Parathyroid adenoma (tissue), 2 donors: ENCODE measurements at regions not wholly inside any gene's neighbourhood (a gene's known extent, or its start where the extent isn't known, plus 50 kb on each side); places are given as distances from the start of the nearest gene placed in this dataset.

Experiments used
- H2AFZ ChIP-seq: fragments of 300-600 bp; sonication (generic); one replicate; pipeline ENCODE4 v1.7.0; 2017; ENCODE audit warnings: antibody characterized with exemption, mild to moderate bottlenecking
- H3K27ac ChIP-seq: fragments of 300-600 bp; sonication (generic); one replicate; pipeline ENCODE4 v1.7.0; 2017
- H3K27me3 ChIP-seq: fragments of 300-600 bp; sonication (generic); one replicate; pipeline ENCODE4 v1.7.0; 2017; ENCODE audit warnings: low read length; ENCODE audit not compliant: control insufficient read depth, insufficient read depth
- H3K36me3 ChIP-seq: fragments of 300-600 bp; sonication (generic); one replicate; pipeline ENCODE4 v1.7.0; 2017; ENCODE audit warnings: low read length; ENCODE audit not compliant: control insufficient read depth, insufficient read depth
- H3K4me1 ChIP-seq: fragments of 300-600 bp; sonication (generic); one replicate; pipeline ENCODE4 v1.7.0; 2017; ENCODE audit warnings: control low read depth
- H3K4me2 ChIP-seq: fragments of 300-600 bp; sonication (generic); one replicate; pipeline ENCODE4 v1.7.0; 2017; ENCODE audit warnings: low read length
- H3K4me3 ChIP-seq: fragments of 300-600 bp; sonication (generic); one replicate; pipeline ENCODE4 v1.7.0; 2017; ENCODE audit warnings: low read depth, low read length
- H3K79me2 ChIP-seq: fragments of 300-600 bp; sonication (generic); one replicate; pipeline ENCODE4 v1.7.0; 2017; ENCODE audit warnings: control low read depth
- H3K9ac ChIP-seq: fragments of 300-600 bp; sonication (generic); one replicate; pipeline ENCODE4 v1.7.0; 2017; ENCODE audit warnings: mild to moderate bottlenecking
- H3K9me3 ChIP-seq: fragments of 300-600 bp; sonication (generic); one replicate; pipeline ENCODE4 v1.7.0; 2017; ENCODE audit warnings: low read length; ENCODE audit not compliant: control insufficient read depth
- CTCF ChIP-seq: fragments of 300-600 bp; sonication (generic); IDR thresholded peaks from one replicate; pipeline ENCODE4 v1.7.0; 2017; ENCODE audit warnings: antibody characterized with exemption, mild to moderate bottlenecking
- donor health status: primary hyperparathyroidism.

DNA sequence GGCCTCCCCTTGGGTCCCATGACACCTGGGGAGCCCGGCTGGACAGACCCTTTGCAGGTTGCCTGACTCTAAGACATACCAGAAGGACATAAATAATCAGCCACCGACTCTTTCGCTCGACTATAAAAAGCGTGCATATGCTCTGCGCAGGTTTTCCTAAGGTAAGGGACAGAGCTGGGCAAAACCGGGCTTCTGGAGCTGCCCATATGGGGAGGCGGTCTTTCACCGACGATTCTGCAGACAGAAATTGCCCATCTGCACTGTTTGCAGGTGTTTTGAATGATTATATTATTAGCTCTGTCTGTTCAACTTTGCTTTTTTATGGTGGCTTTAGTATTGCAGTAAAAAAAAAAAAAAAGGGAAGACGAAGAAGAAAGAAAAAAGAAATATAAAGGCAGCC, 347.2 kb downstream of the TSHZ3 start:
- Histone ChIP-seq H3K79me2 (no peaks in the 10 kb centered on the region), H3K27me3 (no peaks in the 10 kb centered on the region), H2AFZ (no peak overlapping the region), H3K4me3 (no peak overlapping the region), H3K4me1 (no peaks in the 10 kb centered on the region), H3K9me3 (no peaks in the 10 kb centered on the region), H3K27ac (no peak overlapping the region), H3K4me2 (no peak overlapping the region), H3K9ac (no peak overlapping the region), H3K36me3 (no peaks in the 10 kb centered on the region)
- no peak for TF ChIP-seq CTCF

DNA sequence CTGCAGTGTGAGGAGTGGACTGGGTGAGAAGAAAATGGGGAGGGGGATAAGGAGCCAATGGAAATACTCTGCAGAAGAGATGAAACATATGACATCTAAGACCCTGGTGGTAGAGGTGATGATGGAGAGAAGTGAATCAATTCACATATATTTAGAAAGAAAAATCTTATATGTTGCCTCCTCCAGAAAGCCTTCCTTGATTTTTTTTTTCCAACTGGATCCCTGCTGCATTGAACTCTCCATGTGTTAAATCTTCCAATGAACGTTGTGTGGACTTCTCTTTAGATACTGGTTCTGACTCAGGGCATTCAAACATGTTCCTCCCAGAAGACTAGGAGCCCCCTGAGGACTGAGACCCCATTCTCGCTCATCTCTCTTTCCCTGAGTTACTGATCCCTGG, 348.3 kb downstream of the TSHZ3 start:
- no peak for TF ChIP-seq CTCF
- Histone ChIP-seq H3K36me3 (no peaks in the 10 kb centered on the region), H3K27me3 (no peaks in the 10 kb centered on the region), H3K4me1 (no peaks in the 10 kb centered on the region), H3K4me3 (no peak overlapping the region), H3K79me2 (no peaks in the 10 kb centered on the region), H2AFZ (no peak overlapping the region), H3K9ac (no peak overlapping the region), H3K27ac (no peak overlapping the region), H3K4me2 (no peak overlapping the region), H3K9me3 (no peaks in the 10 kb centered on the region)

GRCh38 chr19:30999726-31000125, 349.5 kb downstream of the TSHZ3 start:
- Histone ChIP-seq H3K27ac (no peak overlapping the region), H2AFZ (no peak overlapping the region), H3K4me3 (no peak overlapping the region), H3K9me3 (no peaks in the 10 kb centered on the region), H3K27me3 (no peaks in the 10 kb centered on the region), H3K4me1 (no peaks in the 10 kb centered on the region), H3K36me3 (no peaks in the 10 kb centered on the region), H3K79me2 (no peaks in the 10 kb centered on the region), H3K4me2 (no peak overlapping the region), H3K9ac (no peak overlapping the region)
- TF ChIP-seq CTCF: no peak

GRCh38 chr19:30997222-30997621, 352.0 kb downstream of the TSHZ3 start:
- H3K4me1 ChIP-seq: no peaks in the 10 kb centered on the region
- H3K4me2 ChIP-seq: no peak overlapping the region
- no peaks in the 10 kb centered on the region for H3K79me2 ChIP-seq
- H3K27ac ChIP-seq: no peak overlapping the region
- H3K9ac ChIP-seq: no peak overlapping the region
- no peak overlapping the region for H2AFZ ChIP-seq
- H3K36me3 ChIP-seq: no peaks in the 10 kb centered on the region
- TF ChIP-seq CTCF: no peak
- H3K27me3 ChIP-seq: no peaks in the 10 kb centered on the region
- no peak overlapping the region for H3K4me3 ChIP-seq
- H3K9me3 ChIP-seq: no peaks in the 10 kb centered on the region

- TF ChIP-seq CTCF: no peak
- no peak overlapping the region for H3K4me3 ChIP-seq
- no peak overlapping the region for H2AFZ ChIP-seq
These were observed 370.6 kb downstream of the TSHZ3 start for GRCh38 chr19:30978639-30979038.

More at GRCh38 chr19:30978639-30979038, 370.6 kb downstream of the TSHZ3 start:
- Histone ChIP-seq H3K9me3 (no peaks in the 10 kb centered on the region), H3K27ac (no peak overlapping the region), H3K4me1 (no peaks in the 10 kb centered on the region), H3K79me2 (no peaks in the 10 kb centered on the region), H3K27me3 (no peaks in the 10 kb centered on the region), H3K4me2 (no peak overlapping the region), H3K9ac (no peak overlapping the region), H3K36me3 (no peaks in the 10 kb centered on the region)
